Gastrocnemius medialis (tissue), 4 donors: ENCODE measurements at regions not wholly inside any gene's neighbourhood (a gene's known extent, or its start where the extent isn't known, plus 50 kb on each side); places are given as distances from the start of the nearest gene placed in this dataset.

ENCODE experiments used
- ATAC-seq, 2 donors: fragments of 150-250 bp; one replicate each; pipeline ENCODE4 v1.9.1; 2016
- DNase-seq, 2 donors: peaks; one replicate each; pipeline ENCODE4 v3.0.0-alpha.2; 2019
- H3K27ac ChIP-seq, 4 donors: fragments of 200-600 bp; sonication (generic); 1 replicate in 1 of 4; 2 replicates in 3 of 4; pipeline ENCODE4 v1.5.1; 2016 to 2018; ENCODE audit warnings: mild to moderate bottlenecking in 2 of 4, moderate library complexity in 1 of 4
- H3K27me3 ChIP-seq, 3 donors: fragments of 200-600 bp; sonication (generic) in 2 of 3; 1 replicate in 1 of 3; 2 replicates in 2 of 3; pipeline versions ENCODE4 v1.5.1 to v1.6.0; 2016 to 2019; ENCODE audit warnings: mild to moderate bottlenecking in 1 of 3, moderate library complexity in 1 of 3
- H3K36me3 ChIP-seq, 2 donors: fragments of 200-600 bp; sonication (generic) in 1 of 2; one replicate each; pipeline ENCODE4 v1.5.1; 2017 to 2018
- H3K4me1 ChIP-seq, 2 donors: fragments of 200-600 bp; sonication (generic) in 1 of 2; one replicate each; pipeline ENCODE4 v1.5.1; 2016 to 2017; ENCODE audit warnings: mild to moderate bottlenecking in 2 of 2
- H3K4me3 ChIP-seq, 4 donors: fragments of 200-600 bp; sonication (generic) in 3 of 4; 1 replicate in 1 of 4; 2 replicates in 3 of 4; pipeline ENCODE4 v1.5.1; 2016 to 2019; ENCODE audit warnings: mild to moderate bottlenecking in 2 of 4
- H3K9me3 ChIP-seq, 3 donors: fragments of 200-600 bp; sonication (generic) in 2 of 3; 1 replicate in 1 of 3; 2 replicates in 2 of 3; pipeline ENCODE4 v1.5.1; 2016 to 2019
- POLR2A ChIP-seq, 2 donors: fragments of 450-650 bp; IDR thresholded peaks; one replicate each; pipeline ENCODE4 v1.6.1; 2017; ENCODE audit warnings: antibody characterized with exemption in 2 of 2, mild to moderate bottlenecking in 2 of 2, moderate library complexity in 2 of 2
- in situ Hi-C, 4 donors: fragments of 200-750 bp; cut with MboI; loops; one replicate each; pipeline versions ENCODE4 v1.15.0 to v1.8.0; 2017; ENCODE audit warnings: low sequenced_read_pairs in 4 of 4
- intact Hi-C: fragments of 100-400 bp; cut with DNase I; formaldehyde crosslinking; loops from one replicate; pipeline ENCODE4 v1.15.1; 2023; ENCODE audit warnings: low total_unique reads
- TF ChIP-seq, protein P1 (sequence below), 5 experiments: fragments of 450-650 bp in 3 of 5; fragments of 200-600 bp in 2 of 5; sonication (generic) in 2 of 5; IDR thresholded peaks in 4 of 5; conservative IDR thresholded peaks in 1 of 5; 1 replicate in 4 of 5; 2 replicates in 1 of 5; pipeline ENCODE4 v1.5.1; 2016 to 2019; ENCODE audit warnings: antibody characterized with exemption in 5 of 5, mild to moderate bottlenecking in 3 of 5, moderate library complexity in 3 of 5

DNA sequence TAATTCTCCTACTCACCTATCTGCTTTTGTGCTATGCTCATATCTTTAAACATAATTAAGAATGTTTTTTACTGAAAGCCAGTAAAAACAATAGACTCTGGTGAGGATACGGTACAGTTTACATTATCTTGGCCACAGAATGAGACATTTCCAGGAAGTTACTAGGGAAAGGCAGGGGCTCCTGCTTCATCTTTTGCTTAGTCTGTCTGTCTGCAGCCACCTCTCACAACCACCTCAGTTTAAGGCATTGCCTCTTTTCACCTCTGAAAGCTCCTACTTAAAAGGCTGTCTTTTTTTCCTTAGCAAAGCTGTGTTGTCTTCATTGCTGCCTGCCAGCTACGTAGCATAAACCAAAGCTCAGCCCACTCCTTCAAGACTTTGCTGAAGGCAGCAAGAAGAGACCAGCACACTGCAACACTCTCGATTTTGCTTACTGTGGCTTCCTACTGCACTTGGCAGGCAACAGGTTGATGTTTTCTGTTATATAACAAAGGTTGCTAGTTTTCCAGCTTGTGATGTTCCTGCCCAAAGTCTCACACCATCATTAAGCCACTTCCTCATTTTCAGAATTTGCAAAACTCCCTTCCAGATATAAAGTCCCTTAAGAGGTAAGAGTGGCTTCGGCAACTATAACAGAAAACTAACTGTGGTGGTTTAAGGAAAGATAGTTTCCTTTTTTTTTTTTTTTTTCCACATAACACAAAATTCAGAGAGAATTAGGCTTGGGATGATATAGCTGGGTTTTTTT, 432.9 kb downstream of the GRXCR1 start:
- Histone ChIP-seq H3K9me3 (no peaks in the 10 kb centered on the region), H3K4me1 (no peaks in the 10 kb centered on the region), H3K4me3 (no peak overlapping the region), H3K36me3 (no peaks in the 10 kb centered on the region), H3K27me3 (no peaks in the 10 kb centered on the region), H3K27ac (no peak overlapping the region)
- intact Hi-C loops, result no loop called here
- TF ChIP-seq POLR2A (IDR thresholded peaks at IDR 0.05), result no peak
- TF ChIP-seq, protein P1, sequence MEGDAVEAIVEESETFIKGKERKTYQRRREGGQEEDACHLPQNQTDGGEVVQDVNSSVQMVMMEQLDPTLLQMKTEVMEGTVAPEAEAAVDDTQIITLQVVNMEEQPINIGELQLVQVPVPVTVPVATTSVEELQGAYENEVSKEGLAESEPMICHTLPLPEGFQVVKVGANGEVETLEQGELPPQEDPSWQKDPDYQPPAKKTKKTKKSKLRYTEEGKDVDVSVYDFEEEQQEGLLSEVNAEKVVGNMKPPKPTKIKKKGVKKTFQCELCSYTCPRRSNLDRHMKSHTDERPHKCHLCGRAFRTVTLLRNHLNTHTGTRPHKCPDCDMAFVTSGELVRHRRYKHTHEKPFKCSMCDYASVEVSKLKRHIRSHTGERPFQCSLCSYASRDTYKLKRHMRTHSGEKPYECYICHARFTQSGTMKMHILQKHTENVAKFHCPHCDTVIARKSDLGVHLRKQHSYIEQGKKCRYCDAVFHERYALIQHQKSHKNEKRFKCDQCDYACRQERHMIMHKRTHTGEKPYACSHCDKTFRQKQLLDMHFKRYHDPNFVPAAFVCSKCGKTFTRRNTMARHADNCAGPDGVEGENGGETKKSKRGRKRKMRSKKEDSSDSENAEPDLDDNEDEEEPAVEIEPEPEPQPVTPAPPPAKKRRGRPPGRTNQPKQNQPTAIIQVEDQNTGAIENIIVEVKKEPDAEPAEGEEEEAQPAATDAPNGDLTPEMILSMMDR (IDR thresholded peaks at IDR 0.05 in 4 of 5, conservative IDR thresholded peaks at IDR 0.05 in 1 of 5), result no peak
- DNase-seq (no peak), ATAC-seq (no peak)
- in situ Hi-C loops, result no loop called here

DNA sequence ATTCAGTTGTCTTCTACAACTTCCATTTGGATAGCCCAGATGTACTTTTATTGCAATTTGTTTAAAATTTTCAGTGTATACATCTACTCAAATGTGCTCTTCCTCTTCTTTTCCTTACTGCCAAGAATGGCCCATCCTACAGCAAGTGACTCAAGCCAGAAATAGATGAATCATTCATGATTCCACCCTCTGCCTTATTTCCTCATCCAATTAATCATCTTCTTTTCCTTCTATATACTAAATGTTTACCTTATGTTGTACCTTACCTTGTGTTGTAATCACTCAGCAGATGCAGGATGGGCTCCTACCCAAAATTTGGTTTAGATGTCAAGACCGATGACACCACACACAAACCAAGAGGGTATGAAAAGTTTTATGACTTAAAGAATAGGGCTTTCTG, 437.8 kb downstream of the GRXCR1 start:
- Histone ChIP-seq H3K27me3 (no peaks in the 10 kb centered on the region), H3K27ac (no peak overlapping the region), H3K4me3 (no peak overlapping the region), H3K36me3 (no peaks in the 10 kb centered on the region), H3K4me1 (no peaks in the 10 kb centered on the region), H3K9me3 (no peaks in the 10 kb centered on the region)
- intact Hi-C loops, result no loop called here
- ATAC-seq (no peak), DNase-seq (no peak)
- no peak for TF ChIP-seq POLR2A (IDR thresholded peaks at IDR 0.05)
- TF ChIP-seq, protein P1 (IDR thresholded peaks at IDR 0.05 in 4 of 5, conservative IDR thresholded peaks at IDR 0.05 in 1 of 5), result no peak
- in situ Hi-C loops, result no loop called here

DNA sequence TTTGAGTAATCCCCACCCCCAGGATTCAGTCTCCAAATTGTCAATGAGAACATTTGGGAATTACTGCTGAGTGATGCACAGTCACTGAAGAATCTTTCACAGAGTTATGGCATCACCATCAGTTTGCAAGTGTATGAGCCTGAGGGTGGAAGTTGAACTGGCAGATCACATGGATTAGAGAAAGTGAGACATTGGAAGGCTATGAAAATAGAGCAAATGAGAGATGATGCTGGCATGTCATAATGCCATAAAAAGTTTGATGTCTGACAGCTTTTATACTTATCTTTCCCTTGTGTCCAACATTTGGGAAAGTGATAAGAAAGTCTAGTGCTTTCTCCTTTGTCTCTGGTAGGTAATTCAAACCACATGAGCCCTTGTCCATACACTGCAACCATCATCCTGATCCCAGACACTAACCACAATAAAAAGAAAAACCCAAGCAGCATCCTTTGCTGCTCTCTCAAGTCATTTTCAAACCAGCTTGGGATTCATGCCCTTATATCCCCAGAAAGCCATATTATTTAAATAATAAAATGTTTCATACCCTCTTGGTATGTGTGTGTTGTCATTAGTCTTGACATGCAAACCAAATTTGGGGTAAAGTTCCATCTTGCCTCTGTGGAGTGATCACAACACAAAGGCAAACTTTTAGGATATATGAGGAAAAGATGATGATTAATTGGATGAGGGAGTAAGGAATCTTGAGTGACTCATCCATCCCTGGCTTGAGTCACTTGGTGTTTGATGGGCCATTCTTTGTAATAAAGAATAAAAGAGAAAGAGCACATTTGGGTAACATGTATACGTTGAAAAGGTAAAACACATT, 438.9 kb downstream of the GRXCR1 start:
- intact Hi-C loops, result no loop called here
- Histone ChIP-seq H3K27me3 (no peaks in the 10 kb centered on the region), H3K27ac (no peak overlapping the region), H3K4me3 (no peak overlapping the region), H3K9me3 (no peaks in the 10 kb centered on the region), H3K4me1 (no peaks in the 10 kb centered on the region), H3K36me3 (no peaks in the 10 kb centered on the region)
- in situ Hi-C loops, result no loop called here
- no peak for DNase-seq
- TF ChIP-seq, protein P1 (IDR thresholded peaks at IDR 0.05 in 4 of 5, conservative IDR thresholded peaks at IDR 0.05 in 1 of 5), result no peak
- TF ChIP-seq POLR2A (IDR thresholded peaks at IDR 0.05), result no peak
- ATAC-seq, result no peak

DNA sequence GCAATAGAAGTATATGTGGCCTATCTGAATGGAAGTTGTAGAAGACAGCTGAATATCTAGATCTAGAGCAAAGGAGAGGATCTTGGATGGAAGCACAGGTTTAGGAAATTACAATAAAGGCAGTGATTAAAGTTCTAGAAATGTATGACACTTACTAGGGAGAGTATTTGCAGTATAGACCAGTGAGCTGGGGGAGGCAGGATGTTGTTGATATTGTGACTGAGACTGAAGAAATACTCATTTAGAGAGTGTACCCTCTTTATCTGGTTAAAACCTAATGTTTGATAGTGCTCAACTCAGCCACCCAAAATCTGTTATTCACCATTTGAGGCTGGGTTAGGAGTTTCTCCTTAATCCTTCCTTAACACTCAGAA, 439.5 kb downstream of the GRXCR1 start:
- Histone ChIP-seq H3K4me1 (no peaks in the 10 kb centered on the region), H3K36me3 (no peaks in the 10 kb centered on the region), H3K9me3 (no peaks in the 10 kb centered on the region), H3K27me3 (no peaks in the 10 kb centered on the region), H3K4me3 (no peak overlapping the region), H3K27ac (no peak overlapping the region)
- ATAC-seq (no peak), DNase-seq (no peak)
- TF ChIP-seq, protein P1 (IDR thresholded peaks at IDR 0.05 in 4 of 5, conservative IDR thresholded peaks at IDR 0.05 in 1 of 5), result no peak
- no peak for TF ChIP-seq POLR2A (IDR thresholded peaks at IDR 0.05)
- intact Hi-C loops (no loop called here), in situ Hi-C loops (no loop called here)
